ENCODE measurements at regions not wholly inside any gene's neighbourhood (a gene's known extent, or its start where the extent isn't known, plus 50 kb on each side); places are given as distances from the start of the nearest gene placed in this dataset.
"Not testable (repeated sequence)": the region's sequence is repeated elsewhere in the genome, so short reads cannot be mapped to it uniquely, and the experiment has no call there.

- no peak for DNase-seq
Observed at GRCh38 chr2:51960841-51961335, 929.0 kb upstream of the NRXN1 start.

- DNase-seq: no peak
Observed at GRCh38 chr2:51960281-51960680, 928.3 kb upstream of the NRXN1 start.

GRCh38 chr2:51959696-51960095 is 927.8 kb upstream of the NRXN1 start:
- no peak for DNase-seq

- no peak for DNase-seq
Observed at GRCh38 chr2:51953931-51954330, 922.0 kb upstream of the NRXN1 start.

GRCh38 chr2:51921076-51921475 is 889.1 kb upstream of the NRXN1 start:
- DNase-seq: no peak

GRCh38 chr2:51920509-51920908 is 888.6 kb upstream of the NRXN1 start:
- DNase-seq: no peak

- no peak for DNase-seq
Observed at GRCh38 chr2:51919395-51919794, 887.5 kb upstream of the NRXN1 start.

- DNase-seq: no peak
Observed at GRCh38 chr2:51918113-51918512, 886.2 kb upstream of the NRXN1 start.

GRCh38 chr2:51903728-51904127 is 871.8 kb upstream of the NRXN1 start:
- no peak for DNase-seq

- no peak for DNase-seq
Observed at GRCh38 chr2:51899643-51900042, 867.7 kb upstream of the NRXN1 start.

- not testable (repeated sequence) for DNase-seq
Observed at GRCh38 chr2:51894584-51894983, 862.7 kb upstream of the NRXN1 start.

GRCh38 chr2:51888120-51888519 is 856.2 kb upstream of the NRXN1 start:
- DNase-seq: no peak

GRCh38 chr2:51881673-51882072 is 849.7 kb upstream of the NRXN1 start:
- no peak for DNase-seq

GRCh38 chr2:51880153-51880552 is 848.2 kb upstream of the NRXN1 start:
- DNase-seq: no peak

GRCh38 chr2:51866361-51866760 is 834.4 kb upstream of the NRXN1 start:
- no peak for DNase-seq

GRCh38 chr2:51859260-51859659 is 827.3 kb upstream of the NRXN1 start:
- DNase-seq: no peak

- no peak for DNase-seq
Observed at GRCh38 chr2:51855683-51856082, 823.8 kb upstream of the NRXN1 start.

GRCh38 chr2:51846796-51847195 is 814.9 kb upstream of the NRXN1 start:
- DNase-seq: no peak

- DNase-seq: no peak
Observed at GRCh38 chr2:51846018-51846417, 814.1 kb upstream of the NRXN1 start.

GRCh38 chr2:51844596-51844995 is 812.7 kb upstream of the NRXN1 start:
- DNase-seq: no peak

GRCh38 chr2:51829477-51829876 is 797.5 kb upstream of the NRXN1 start:
- DNase-seq: no peak

GRCh38 chr2:51825823-51826222 is 793.9 kb upstream of the NRXN1 start:
- no peak for DNase-seq

- DNase-seq: no peak
Observed at GRCh38 chr2:51813247-51813646, 781.3 kb upstream of the NRXN1 start.

- DNase-seq: no peak
Observed at GRCh38 chr2:51812138-51812866, 780.4 kb upstream of the NRXN1 start.

- DNase-seq: no peak
Observed at GRCh38 chr2:51810197-51810596, 778.3 kb upstream of the NRXN1 start.
